ENCODE measurements at regions not wholly inside any gene's neighbourhood (a gene's known extent, or its start where the extent isn't known, plus 50 kb on each side); places are given as distances from the start of the nearest gene placed in this dataset.

GRCh38 chr17:12530161-12530560 is 135.5 kb upstream of the MYOCD start:
- DNase-seq (ENCODE audit: low read depth, low spot score) (no peak), ATAC-seq (no peak)
- in situ Hi-C loops (cut with HindIII; ENCODE audit: low pct_unique_long_range_greater_than_20kb, low sequenced_read_pairs) (no loop called here), intact Hi-C loops (cut with micrococcal nuclease; ENCODE audit: unreplicated experiment) (loop anchor here (10.0 kb wide), 1 partner anchor 135 kb away; the partner anchor contains the start of gene MYOCD)
- ChIA-PET POLR2A (no interaction called here), CTCF (no interaction called here)
- Histone ChIP-seq H3K4me3 (ENCODE audit: low read depth in 2 of 2, low read length in 2 of 2) (no peak overlapping the region), H3K27ac (ENCODE audit: low read length) (no peak overlapping the region), H3K4me1 (ENCODE audit: control insufficient read depth, insufficient read depth, low read length) (no peaks in the 10 kb centered on the region), H3K9me3 (ENCODE audit: control insufficient read depth, insufficient read depth, low read depth, low read length) (no peaks in the 10 kb centered on the region), H3K27me3 (ENCODE audit: control insufficient read depth, insufficient read depth, low read length) (no peaks in the 10 kb centered on the region), H3K36me3 (ENCODE audit: control insufficient read depth, insufficient read depth, low read length) (no peaks in the 10 kb centered on the region)
- no TSS peak for BruUV-seq (replicated peaks)
- no peak for TF ChIP-seq REST (IDR thresholded peaks at IDR 0.05; ENCODE audit: insufficient read depth in 1 of 2, low read depth in 2 of 2, low read length in 1 of 2)

GRCh38 chr17:12536021-12536420 is 129.7 kb upstream of the MYOCD start:
- TF ChIP-seq SIN3A (IDR thresholded peaks at IDR 0.05; ENCODE audit: borderline replicate concordance, insufficient read depth, low read depth, low read length) (no peak), POLR2AphosphoS5 (IDR thresholded peaks at IDR 0.05; ENCODE audit: low read depth, low read length) (no peak), REST (IDR thresholded peaks at IDR 0.05; ENCODE audit: insufficient read depth in 1 of 2, low read depth in 2 of 2, low read length in 1 of 2) (no peak), TCF7L2 (IDR thresholded peaks at IDR 0.05; ENCODE audit: low read depth, low read length) (no peak)
- TF ChIP-seq, protein P1, sequence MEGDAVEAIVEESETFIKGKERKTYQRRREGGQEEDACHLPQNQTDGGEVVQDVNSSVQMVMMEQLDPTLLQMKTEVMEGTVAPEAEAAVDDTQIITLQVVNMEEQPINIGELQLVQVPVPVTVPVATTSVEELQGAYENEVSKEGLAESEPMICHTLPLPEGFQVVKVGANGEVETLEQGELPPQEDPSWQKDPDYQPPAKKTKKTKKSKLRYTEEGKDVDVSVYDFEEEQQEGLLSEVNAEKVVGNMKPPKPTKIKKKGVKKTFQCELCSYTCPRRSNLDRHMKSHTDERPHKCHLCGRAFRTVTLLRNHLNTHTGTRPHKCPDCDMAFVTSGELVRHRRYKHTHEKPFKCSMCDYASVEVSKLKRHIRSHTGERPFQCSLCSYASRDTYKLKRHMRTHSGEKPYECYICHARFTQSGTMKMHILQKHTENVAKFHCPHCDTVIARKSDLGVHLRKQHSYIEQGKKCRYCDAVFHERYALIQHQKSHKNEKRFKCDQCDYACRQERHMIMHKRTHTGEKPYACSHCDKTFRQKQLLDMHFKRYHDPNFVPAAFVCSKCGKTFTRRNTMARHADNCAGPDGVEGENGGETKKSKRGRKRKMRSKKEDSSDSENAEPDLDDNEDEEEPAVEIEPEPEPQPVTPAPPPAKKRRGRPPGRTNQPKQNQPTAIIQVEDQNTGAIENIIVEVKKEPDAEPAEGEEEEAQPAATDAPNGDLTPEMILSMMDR (IDR thresholded peaks at IDR 0.05), result no peak
- ChIA-PET POLR2A (no interaction called here), CTCF (no interaction called here)
- intact Hi-C loops (cut with micrococcal nuclease; ENCODE audit: unreplicated experiment), result loop anchor here (10.0 kb wide), 1 partner anchor 129 kb away; the partner anchor contains the start of gene MYOCD
- BruUV-seq (replicated peaks), result no TSS peak
- Histone ChIP-seq H3K4me1 (ENCODE audit: control insufficient read depth, insufficient read depth, low read length) (no peaks in the 10 kb centered on the region), H3K4me3 (ENCODE audit: low read depth in 2 of 2, low read length in 2 of 2) (no peak overlapping the region), H3K27me3 (ENCODE audit: control insufficient read depth, insufficient read depth, low read length) (no peaks in the 10 kb centered on the region), H3K27ac (ENCODE audit: low read length) (no peak overlapping the region), H3K36me3 (ENCODE audit: control insufficient read depth, insufficient read depth, low read length) (no peaks in the 10 kb centered on the region), H3K9me3 (ENCODE audit: control insufficient read depth, insufficient read depth, low read depth, low read length) (no peaks in the 10 kb centered on the region)
- ATAC-seq (no peak), DNase-seq (ENCODE audit: low read depth, low spot score) (no peak)
- in situ Hi-C loops (cut with HindIII; ENCODE audit: low pct_unique_long_range_greater_than_20kb, low sequenced_read_pairs), result no loop called here
